HG02610 (cell line): ENCODE measurements at regions not wholly inside any gene's neighbourhood (a gene's known extent, or its start where the extent isn't known, plus 50 kb on each side); places are given as distances from the start of the nearest gene placed in this dataset.

Experiments used
- ATAC-seq: cut with Tn5 transposase; IDR thresholded peaks from one replicate; pipeline ENCODE4 v1.9.1; 2021; ENCODE audit warnings: mild to moderate bottlenecking, moderate library complexity; ENCODE audit not compliant: unreplicated experiment

DNA sequence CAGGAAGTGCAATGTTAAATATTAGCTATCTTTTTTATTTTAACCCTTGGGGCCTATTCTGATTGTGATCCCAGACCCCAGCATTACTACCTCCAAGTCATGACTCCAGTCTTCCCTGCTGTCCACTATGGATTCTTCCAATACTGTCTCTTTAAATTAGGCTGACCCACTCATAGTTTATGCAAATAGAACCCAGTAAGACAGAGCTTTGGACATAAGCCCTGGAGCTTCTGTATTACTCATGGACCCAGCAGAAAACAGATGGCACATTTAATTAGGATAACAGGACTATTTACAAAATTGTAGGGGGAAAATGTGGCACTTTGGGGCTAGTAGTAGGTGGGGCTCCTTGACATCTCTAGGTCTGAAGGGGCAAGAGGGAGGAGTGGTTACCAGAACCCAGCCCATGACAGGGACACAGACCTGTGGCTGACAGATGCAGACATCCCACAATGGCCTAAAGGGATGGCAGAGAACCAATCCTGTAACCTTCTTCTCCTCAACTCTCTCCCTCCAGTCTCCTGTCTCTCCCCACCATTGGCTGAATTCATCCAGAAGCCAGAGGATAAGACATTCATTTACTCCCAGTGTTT lies 233.5 kb downstream of the OMA1 start:
- ATAC-seq: no peak

DNA sequence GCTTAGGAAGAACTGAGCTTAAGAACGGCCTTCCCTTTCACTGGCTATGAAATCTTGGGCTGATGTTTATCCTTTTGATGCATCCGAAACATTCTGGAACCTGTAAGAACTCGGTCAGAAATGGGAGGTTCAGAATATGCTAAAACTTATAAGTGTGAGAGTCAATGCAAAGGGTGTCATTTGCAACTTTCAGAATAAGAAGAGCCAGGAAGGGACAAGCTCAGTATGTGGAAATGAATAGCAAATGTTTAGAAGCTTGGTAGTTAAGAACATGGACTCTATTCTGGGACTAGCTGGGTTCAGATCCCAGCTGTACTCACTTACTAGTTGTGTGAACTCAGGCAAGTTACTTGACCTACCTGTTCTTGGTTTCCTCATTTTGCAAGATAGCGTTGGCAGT lies 234.1 kb downstream of the OMA1 start:
- no peak for ATAC-seq

GRCh38 chr1:58310881-58311280 lies 235.6 kb downstream of the OMA1 start:
- no peak for ATAC-seq

DNA sequence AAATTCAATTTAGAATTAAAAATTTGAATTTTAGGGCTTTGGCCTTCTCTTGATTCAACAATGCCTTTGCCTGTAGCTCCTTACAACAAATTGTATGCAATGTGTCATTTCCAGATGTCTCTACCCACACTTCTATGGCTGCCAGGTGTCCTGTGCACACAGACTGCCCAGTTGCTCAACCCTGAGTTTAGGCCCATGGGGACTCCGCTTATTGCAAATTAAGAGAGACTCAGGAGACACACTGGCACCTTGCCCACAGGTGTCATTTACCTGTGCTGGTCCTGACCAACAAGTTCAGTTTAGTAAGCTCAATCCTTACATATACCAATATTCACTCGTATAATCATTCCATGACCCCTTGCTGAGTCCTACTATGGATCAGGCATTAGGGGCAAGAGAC lies 236.1 kb downstream of the OMA1 start:
- no peak for ATAC-seq

DNA sequence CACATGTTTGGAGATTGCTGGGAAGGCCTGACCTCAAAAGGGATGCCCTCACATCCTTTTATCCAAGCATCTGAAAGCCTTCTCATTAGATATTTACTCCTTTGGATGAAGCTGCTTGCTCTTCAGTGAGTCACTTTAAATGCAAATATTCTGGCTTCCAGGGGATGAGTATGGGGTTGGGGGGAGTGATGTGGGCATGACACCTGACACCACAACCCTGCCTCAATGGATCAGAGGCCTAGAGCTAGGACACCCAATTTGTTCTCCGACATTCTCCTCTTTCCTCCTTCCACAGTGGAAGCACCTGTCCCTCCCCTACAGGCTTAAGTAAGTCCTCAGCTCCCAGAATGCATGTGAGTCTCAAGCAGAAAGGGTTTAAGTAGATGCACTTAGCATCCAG lies 238.3 kb downstream of the OMA1 start:
- no peak for ATAC-seq

- ATAC-seq: no peak
Observed at GRCh38 chr1:58307431-58307830, 239.1 kb downstream of the OMA1 start.

GRCh38 chr1:58305622-58306021 lies 240.9 kb downstream of the OMA1 start:
- no peak for ATAC-seq

GRCh38 chr1:58304346-58304975 lies 242.1 kb downstream of the OMA1 start:
- ATAC-seq: no peak

DNA sequence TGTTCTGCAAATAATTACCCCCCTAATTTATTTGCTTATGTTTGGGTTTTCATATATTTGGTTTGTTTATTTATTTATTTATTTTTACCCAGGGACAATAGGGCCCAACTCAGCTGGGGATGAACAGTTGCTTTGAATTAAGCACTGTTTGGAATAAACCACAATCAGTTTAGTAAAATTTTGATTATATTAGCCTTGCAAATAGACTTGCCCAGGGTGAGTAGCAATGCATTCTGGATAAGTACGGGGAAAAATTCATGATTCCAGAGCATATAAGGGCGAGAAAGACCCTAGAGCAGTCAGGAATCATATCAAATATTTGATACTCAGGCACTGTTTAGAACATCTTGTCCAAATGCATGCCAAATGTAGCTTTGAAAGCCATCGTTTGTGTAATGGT lies 242.7 kb downstream of the OMA1 start:
- no peak for ATAC-seq

DNA sequence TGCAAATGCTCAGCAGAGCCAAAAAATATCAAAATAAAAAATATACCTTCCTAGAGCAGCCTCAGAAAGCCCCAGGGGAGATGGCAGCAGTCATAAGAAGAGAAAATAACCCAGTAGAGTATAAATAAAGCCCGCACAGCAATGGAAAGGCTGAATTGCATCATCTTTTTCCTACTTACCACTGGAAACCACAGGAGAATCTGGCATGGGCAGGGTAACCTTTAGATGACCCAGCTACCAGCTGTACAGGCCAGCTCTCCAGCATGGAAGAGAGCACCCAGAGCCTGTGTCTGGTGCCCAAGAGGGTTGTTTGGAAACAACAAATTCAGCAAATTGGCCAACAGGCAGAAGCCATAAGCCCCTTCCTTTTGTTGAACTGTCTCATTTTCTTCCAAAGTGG lies 253.1 kb downstream of the OMA1 start:
- ATAC-seq: no peak

DNA sequence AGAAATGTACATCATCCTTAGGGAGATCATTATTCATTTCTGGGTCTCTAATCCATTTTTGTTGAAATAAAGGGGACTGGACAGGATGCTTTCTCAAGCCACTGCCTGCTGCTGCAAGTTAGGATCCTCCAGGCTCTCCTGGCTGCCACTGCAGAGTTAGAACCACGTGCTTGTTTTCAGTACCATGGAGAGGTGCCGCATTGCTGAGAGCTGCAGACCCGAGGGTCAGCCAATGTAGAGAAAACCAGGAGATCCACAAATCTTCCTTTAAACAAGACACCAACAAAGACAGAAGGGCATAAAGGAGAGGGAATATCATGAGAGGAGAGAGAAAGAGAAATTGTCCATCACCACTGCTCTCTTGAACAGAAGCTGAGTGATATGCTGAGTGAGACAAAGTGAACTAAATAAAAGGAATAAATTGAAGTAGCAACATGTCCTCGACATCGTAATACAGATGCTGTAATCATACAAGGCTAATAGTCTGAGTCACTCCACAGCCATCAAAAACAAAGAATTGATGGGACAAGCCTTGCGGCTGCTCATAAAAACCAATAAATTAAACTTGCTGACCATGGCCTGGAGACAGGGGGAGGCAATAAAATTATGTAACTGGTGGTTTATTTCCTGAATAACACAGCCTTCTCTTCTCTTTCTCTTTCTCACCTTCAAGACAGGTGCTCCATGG lies 255.7 kb downstream of the OMA1 start:
- no peak for ATAC-seq

DNA sequence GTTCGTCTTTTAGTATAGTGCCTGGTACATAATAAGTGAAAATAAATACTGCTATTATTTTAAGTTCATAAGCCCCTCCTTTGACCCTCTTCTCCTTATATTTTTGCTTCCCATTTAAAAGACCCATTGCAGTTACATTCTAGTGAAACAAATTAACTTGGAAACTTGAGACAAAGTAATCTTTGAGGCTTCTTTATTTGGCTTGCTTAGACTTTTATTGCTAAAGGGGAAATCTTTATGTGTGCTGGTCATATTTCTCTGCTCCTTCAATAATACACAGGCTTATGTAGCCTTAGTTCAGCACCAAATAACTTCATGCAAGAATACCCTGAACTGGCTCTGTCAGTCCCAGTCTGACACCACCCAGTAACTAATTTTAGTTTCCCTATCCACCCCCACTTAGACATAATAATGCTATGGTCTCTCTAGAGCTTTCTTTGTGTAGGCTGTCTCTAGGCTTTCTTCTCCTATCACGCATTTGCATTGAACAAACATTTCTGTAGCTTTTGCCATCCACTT lies 257.8 kb downstream of the OMA1 start:
- no peak for ATAC-seq

- no peak for ATAC-seq
Observed at GRCh38 chr1:58287894-58288623, 258.5 kb downstream of the OMA1 start.

- ATAC-seq: no peak
Observed at GRCh38 chr1:58284225-58284510, 262.4 kb downstream of the OMA1 start.

DNA sequence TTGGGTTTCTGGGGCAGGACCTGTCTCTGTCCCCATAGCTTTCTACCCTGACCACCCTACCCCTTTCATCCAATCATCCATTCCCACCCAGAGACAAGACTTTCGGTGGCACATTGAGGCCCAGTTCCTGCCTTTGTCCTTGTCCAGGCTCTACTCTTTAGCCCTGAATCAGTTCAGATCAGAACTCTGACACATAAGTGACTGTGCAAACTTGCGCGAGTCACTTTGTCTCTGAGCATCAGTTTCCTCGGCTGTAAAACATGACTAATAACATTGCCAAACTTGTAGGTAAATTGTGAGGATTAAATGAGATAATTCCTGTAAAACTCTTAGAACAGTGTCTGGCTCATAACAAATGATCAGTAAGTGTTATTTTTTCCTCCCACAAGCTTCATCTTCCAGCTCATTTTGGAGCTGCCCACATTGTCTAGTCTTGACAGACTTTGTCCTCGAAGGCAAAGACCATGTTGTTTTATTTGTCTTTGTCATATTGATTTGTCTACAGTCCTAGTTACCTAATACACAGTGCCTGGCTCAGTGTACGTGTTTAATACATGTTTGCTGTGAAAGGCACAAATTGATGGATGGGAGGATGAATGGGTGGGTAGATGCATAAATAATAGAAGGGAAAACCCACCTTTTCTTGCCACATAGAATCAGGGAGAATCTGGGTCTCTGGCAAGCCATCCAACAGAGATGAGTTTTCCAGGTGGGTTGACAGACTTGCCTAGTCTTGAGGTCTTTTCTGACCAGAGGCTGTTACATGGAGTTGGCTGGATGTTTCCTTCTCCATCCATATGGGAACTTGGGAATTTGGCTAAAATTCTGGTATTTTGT lies 262.9 kb downstream of the OMA1 start:
- ATAC-seq: no peak

DNA sequence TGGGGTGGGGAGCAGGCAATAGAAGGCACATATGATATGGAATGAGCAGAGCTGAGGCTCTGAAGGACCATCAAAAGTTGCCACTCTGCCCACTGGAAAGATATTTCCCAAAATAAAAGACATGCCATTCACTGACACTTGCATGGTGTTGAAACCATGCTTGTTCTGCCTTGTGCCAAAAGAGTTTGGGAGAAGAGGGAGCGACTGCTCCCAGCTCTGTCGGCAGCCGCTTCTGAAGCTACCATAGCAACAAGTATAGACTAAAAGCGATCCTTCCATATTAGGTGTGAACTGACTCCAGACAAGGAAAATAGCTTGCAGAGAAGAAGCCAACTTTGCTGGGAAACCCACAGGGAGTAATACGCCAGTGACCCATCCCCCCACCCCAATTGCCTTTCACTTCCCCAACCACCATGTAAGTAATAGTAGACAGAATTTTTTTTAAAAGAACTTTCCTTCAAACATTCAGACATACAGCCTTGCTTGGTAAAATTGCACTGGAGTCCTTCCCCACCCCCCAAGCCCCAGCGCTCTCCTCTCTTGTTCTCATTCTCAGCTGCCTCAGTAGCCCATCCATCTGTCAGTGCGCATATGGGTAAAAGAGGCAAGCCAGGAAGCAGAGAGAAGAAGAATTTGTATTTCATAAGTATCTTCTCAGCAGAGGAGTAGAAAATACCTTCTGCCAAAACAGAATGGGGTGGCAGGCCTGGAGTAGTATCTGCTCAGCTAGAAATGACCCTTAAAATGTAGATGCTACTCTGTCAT lies 263.7 kb downstream of the OMA1 start:
- no peak for ATAC-seq

- no peak for ATAC-seq
Observed at GRCh38 chr1:58266242-58266641, 280.3 kb downstream of the OMA1 start.

DNA sequence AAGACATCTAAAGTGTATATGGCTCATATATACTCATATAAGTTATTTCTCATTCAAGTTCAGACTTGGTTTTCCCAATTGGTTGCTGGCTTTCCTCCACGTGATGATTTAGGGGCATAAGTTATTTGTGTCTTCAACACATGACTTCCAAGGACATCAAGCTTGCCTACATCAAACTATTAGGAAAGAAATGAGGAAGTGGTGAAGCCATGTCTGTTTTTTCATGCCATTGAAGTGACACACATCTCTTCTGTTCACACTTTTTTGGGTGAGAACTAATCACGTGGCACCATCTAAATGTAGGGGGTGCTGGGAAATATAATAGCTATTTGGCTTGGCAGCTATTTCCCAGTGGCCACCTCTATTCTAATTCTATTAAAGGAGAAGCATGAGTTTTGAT lies 282.1 kb downstream of the OMA1 start:
- no peak for ATAC-seq

DNA sequence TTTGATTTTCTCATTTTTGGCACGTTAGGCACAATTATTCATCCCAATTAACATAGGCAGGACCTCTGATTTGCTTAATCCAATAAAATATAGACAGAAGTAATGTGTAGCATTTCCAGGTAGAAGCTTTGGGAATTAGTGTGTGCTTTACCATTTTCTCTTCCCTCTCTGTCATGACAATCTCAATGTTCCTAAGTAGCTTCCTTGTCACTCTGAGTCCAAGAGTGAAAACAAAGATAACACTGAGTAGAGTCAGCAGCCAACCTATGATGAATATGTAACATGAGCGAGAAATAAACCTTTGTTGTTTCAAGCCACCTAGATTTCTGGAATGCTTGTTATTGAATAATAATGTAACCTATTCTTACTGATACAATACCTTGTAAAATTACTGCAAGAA lies 283.8 kb downstream of the OMA1 start:
- ATAC-seq: no peak

DNA sequence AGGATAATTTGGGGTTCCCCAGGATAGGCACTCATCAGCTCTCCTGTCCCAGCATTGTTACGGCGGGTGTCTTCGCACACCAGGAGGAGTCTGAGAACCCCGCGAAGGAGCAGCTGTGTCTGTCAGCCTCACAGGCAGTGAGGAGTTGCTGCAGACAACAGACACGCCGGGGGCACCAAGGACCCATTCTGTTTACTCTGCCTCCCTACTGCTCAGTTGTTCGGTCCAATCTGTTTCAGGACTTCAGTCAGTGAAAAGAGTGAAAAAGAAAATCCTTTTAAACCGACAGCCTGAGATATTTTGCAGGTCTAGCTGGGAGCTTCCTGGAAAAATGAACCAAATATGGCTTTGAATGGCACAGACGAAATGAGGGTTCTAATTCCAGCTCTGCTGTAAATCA lies 288.4 kb downstream of the OMA1 start:
- no peak for ATAC-seq
